GM18505 (cell line): ENCODE measurements at regions not wholly inside any gene's neighbourhood (a gene's known extent, or its start where the extent isn't known, plus 50 kb on each side); places are given as distances from the start of the nearest gene placed in this dataset.

ENCODE experiments used
- ATAC-seq: cut with Tn5 transposase; IDR thresholded peaks from one replicate; pipeline ENCODE4 v1.9.1; 2021; ENCODE audit not compliant: unreplicated experiment
- POLR2A ChIP-seq: IDR thresholded peaks from 4 replicates; pipeline ENCODE4 v1.6.1; 2011; ENCODE audit warnings: borderline replicate concordance; ENCODE audit not compliant: insufficient read depth, insufficient read length; ENCODE audit errors: extremely low read depth

DNA sequence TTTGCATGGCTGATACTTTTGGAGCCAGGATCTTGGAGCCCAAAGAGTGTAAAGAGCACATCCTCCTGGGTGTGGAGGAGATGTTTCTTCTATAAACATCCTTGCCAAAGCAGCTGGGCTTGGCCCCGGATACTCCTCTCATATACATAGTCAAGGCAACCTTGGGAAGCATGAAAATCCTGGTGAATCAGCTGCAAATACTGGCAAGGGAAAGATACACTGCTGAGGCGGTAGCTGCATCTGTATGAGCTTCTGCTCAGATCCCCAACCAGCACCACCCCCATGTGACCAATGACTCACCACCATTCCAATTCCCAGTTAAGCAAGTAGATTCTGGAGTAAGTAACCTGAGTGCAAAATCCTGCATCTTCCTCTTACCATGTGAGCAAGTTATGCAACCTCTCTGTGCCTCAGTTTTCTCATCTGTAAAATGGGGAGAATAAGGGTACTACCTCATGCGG is 567.4 kb downstream of the MED13L start:
- TF ChIP-seq POLR2A, result no peak
- ATAC-seq, result no peak

DNA sequence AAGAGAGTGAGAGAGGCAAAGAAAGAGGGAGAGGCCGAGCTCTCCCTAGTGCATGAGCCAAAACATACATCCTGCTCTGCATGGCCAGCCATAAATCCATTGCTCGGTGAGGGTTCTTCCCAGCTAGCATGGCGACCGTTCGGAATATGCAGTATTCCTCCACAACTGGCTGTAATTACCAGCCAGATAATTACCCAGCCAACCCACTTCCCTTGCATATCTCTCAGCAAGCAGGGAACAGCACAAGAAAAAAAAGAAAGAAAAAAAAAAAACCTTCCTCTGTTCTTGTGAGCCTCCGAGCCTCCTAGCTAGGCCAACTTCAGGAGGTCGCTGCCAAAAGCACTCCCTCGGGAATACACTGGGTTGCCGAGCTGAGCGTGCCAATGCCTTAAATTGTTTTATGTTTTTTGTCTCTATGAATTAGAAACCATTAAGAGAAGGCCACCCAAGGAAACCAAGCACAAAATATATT is 567.9 kb downstream of the MED13L start:
- no peak for ATAC-seq
- no peak for TF ChIP-seq POLR2A

DNA sequence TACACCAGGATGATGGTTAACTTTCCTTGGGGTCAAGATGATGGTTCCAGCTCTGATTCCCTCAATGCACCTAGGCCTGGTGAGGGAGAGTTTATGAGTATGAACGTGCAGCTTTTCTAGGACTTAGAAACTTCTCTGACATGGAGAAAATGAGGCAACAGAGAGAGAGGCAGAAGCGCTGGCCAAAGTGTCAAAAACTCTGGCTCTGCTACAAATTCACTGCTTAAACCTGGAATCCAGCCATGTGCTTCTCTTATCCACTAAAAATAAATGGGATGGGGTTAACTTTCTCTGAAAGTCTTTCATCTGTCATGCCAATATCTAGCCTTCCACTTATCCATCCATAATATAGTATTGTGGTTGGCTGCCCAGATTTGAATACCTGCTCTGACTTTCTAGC is 568.7 kb downstream of the MED13L start:
- TF ChIP-seq POLR2A, result no peak
- no peak for ATAC-seq

DNA sequence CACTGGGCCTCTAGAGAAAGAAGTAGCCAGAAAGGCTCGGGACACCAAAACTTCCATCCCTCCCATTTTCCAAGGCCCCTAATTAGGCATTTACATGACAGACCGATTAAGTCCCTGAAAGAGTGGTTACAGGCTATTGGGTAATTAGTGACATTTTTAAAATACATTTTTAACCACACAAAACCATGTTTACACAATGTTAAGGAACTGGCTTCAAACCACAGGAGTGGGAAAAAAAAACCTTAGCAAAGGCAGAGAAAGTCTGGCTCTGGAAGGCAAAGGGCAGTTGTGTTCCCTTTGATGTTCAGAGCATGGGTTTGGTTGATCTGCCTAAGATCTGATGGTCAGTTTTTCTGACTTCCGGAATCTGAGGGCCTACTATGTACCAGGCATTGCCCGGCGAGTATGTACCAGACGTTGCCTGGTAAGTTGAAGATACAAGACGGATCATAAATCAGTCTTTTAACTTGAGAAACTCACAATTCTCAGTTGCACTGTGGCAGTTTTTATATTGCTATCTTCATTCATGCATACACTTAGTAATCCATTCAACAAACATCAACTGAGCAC is 576.5 kb downstream of the MED13L start:
- TF ChIP-seq POLR2A, result no peak
- no peak for ATAC-seq

DNA sequence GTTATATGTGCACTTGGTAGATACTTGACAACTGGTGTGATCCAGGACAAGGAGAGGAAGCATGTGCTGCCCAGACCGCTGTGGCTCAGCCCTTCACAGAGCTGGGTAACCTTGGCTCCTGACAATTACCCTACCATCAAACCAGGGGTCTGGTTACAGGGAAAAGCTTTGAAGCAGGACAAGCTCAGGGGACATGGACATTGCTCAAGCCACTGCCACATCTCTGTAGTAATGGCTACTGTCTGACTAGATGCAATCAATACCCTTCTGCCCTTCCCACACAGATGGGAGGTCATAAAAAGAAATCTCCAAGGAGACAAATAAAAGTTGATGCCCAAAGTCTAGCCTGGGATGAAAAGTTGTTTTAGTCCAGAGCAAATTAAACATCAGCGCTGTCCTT is 577.4 kb downstream of the MED13L start:
- ATAC-seq, result no peak
- TF ChIP-seq POLR2A, result no peak

DNA sequence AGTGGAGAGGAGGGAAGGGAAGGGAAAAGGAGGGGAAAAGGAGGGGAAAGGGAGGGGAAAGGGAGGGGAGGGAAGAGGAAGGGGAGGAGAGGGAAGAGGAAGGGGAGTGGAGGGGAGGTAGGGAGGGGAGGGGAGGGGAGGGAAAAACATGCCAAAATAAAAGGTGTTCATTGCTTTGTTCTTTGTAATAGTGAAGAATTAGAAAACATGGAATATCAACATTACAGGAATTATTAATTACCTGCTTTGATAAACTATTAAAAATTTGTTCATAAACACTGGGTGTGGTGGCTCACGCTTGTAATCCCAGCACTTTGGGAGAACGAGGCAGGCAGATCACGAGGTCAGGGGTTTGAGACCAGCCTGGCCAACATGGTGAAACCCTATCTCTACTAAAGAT is 579.2 kb downstream of the MED13L start:
- no peak for ATAC-seq
- no peak for TF ChIP-seq POLR2A

DNA sequence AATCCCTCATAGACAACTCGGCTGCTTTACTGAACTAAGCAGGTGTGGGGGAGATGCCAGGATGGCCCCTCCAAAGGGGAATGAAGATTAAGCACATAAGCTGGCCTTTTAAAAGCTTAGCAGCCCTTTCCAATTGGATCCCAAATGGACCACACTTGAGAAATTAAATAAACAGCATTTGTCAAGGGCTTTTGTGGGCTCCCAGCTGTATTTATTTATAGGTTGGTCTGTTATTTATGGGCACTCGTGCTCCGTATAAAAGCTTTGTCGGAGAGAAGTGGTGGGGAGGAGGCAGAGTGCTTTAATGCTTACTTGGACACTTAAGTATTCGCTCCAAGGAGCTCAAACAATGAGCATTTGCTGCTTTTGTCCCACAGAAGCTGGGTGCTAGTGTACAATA is 580.2 kb downstream of the MED13L start:
- ATAC-seq, result no peak
- no peak for TF ChIP-seq POLR2A

DNA sequence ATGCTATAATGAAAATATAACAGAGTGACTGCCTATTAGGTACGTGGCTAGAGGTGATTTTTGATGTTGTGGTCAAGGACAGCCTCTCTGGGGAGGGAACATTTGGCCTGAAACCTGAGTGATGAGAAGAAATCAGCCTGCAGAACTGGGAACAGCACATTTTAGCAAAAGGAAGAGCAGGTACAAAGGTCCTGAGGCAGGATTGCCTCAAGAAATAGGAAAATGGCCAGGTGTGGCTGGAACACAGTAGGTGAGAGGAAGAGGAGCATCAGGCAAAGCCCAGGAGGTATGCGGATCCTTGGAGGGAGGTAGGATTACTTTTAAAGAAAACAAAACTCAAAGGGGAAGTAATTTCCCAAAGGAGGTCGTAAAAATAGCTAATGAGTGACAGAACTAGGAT is 582.9 kb downstream of the MED13L start:
- no peak for TF ChIP-seq POLR2A
- no peak for ATAC-seq

DNA sequence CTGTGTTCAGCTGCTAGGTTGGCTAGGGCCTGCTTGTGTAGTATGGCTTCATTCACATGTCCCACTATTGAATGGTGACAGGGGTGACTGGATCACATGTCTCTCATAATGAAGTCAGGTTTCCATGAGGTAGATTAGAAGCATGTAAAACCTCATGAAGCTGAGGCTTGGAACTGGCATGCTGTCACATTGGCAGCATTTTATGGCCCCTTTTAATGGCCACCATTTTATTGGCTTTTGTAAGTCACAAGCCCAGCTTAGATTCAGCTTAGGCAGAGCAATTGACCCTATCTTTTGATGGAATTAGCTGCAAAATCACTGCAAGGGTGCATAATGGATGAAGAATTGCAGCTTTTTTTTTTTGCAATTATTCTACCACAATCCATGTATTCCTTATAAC is 583.5 kb downstream of the MED13L start:
- no peak for TF ChIP-seq POLR2A
- ATAC-seq, result no peak

DNA sequence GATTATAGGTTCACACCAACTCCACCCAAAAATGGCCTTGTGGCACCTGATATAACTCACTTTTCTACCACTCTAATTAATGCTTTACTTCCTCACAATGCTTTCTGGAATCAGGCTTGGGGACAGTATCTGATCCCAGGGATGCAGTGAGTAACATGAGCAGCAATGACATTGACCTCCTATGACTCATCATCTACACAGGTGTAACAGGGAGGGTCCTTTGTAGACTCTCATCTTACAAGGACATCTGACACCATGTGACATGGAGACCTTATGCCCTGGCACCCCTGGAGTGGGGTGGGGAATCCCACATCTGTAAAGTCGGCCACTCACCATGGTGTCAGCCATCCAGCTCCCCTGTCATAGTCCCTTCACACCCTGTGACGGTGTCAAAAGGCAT is 586.4 kb downstream of the MED13L start:
- no peak for ATAC-seq
- TF ChIP-seq POLR2A, result no peak

DNA sequence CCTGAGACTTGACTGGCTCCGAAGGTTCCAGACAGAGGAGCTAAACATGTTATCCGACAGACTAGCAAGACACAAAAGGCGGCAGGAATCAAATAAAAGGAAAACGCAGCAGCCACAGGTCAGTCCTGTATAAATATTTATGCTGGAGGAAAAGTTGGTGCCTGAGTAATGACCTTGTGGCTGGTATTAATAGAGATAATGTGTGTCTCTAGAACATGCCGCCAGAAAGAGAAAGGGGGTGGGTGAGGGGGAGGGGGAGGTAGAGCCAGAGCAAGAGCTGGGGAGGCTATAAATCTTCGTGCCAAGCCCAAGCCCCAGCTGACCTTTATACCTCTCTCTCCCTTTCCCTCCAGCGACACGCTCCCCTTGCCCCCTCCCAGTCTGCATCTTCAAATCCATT is 590.4 kb downstream of the MED13L start:
- no peak for ATAC-seq
- no peak for TF ChIP-seq POLR2A

DNA sequence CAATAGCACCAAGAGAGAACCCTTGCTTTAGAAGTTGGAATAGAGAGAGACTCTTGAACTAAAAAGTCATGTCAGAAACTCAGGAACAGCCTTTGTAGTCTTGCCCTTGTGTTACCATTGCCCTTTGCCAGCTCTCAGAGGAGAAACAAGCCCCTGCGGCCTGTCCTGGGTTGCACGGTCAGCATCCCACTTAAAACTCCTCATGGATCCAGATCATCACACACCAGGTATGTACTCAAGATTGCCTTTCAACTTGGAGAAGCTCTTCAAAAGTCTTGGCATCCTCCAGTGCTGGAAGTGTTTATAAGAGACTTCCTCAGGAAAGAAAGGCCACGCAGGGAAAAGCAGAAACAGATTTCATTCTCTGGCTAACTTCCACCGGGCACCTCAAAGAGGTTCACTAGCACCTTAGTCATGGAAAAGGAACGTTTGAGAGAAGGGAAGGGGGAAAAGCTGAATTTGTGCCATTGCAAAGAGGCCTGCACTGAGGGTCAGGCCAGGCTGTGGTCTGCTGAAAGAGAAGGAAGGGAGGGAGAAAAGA is 594.2 kb downstream of the MED13L start:
- no peak for TF ChIP-seq POLR2A
- no peak for ATAC-seq

DNA sequence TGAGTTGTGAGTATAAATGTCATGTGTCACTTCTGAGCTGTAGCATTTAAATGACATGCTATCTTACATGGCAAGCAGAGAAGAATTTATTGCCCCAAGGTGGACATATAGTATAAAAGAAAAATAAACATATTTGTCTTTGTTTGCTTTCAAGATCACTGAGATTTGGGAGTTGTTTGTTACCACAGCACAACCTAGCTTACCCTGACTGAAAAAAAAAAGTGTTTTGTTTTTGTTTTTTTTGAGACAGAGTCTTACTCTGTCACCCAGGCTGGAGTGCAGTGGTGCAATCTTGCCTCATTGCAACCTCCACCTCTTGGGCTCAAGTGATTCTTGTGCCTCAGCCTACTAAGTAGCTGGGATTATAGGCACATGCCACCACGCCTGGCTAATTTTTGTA is 596.5 kb downstream of the MED13L start:
- TF ChIP-seq POLR2A, result no peak
- ATAC-seq, result no peak

DNA sequence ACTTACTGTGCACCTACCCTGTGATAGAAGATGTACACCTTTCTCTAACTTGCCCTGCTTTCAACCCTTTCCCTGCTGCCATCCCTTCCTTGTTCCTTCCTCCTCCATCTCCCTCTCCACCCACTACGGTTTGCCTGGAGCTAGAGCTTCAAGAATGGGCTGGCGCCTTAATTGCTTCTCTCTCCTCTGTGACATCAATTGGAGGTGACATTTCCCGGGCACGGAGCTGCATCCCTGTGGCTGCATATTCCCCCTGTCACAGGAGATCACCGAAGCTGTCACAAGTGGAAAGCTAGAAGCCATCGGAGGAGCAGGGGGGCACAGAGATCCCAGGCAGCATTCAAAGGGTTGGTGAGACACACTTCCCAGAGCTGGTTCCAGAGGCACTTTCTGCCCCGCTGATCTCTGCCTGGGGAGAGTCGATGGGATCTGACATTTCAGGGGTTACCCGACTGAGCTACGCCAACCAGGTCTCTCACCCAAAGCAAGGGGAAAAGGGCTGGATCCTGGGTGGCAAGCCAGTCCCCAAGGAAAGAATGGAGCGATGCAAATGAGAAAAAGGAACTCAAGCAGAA is 604.9 kb downstream of the MED13L start:
- no peak for TF ChIP-seq POLR2A
- ATAC-seq, result no peak
